ELR (cell line): ENCODE measurements at regions not wholly inside any gene's neighbourhood (a gene's known extent, or its start where the extent isn't known, plus 50 kb on each side); places are given as distances from the start of the nearest gene placed in this dataset.
A peak's percentile ranks its signal among the peaks of the same experiment; 100 is the strongest.

Experiments used
- DNase-seq: peaks from one replicate; pipeline ENCODE4 v3.0.0-alpha.2; 2015; ENCODE audit warnings: low read depth

DNA sequence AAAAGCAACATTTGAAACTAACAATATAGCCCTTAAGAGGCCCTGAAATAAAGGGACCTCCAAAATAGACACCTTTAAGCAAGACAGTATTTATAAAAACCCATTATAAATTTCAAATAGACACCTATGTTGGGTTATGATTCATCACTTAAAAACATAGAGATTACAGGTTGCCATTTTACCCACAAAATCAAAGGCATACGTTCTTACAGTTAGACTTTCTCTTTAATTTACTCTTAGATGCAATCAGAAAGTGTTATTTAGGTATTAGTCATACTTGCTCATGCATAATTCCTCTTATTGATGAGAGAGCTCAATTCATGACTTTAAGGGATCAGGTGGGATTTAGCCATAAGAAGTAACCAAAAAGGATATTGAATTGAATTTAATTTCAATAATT is 51.5 kb upstream of the TMEM200A start:
- DNase-seq: no peak

DNA sequence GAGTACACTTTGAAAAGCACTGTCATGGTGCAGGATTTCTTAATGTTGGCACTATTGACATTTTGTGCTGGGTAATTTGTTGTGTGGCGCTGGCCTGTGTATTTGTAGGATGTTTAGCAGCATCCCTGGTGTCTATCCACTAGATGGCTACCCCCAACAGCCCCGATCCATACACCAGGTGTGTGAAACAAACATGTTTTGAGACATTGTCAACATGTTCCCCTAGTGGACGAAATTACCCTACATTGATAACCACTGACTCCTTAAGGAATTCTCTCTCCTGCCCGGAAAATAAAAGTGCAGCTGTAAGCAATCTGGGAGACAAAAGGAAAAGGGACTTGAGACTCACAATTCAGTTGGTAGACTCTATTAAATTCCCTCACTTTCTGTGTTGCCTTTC is 52.6 kb upstream of the TMEM200A start:
- no peak for DNase-seq

GRCh38 chr6:130309028-130309427 is 56.8 kb upstream of the TMEM200A start:
- DNase-seq: no peak

DNA sequence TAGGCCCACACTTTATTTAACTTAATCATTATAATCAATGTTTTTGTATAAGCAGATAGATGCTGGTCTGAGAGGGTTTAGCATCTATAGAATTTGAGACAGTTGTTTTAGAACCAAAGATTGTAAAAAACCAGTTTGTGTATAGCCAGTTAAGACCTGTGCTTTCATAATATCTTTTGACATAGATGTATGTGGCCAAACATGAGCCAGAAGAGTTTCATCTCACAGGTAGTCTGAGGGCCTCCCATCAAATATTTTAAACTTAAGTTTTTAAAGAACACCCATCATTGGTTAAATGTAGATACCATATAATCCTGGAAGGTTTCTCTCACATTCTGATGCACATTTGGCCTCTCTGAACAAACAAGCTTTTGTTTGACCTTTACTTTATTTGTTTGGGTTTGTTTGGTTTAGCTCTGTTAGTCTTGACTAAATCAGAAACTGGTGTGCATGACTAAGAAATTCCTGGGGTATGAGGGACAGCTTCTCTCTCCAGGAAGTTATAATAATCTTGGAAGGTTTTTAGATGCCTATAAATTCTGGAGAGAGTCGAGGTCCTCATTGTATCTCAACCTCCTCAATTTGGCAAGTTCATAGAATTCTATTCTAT is 58.0 kb upstream of the TMEM200A start:
- peak; percentile 85 for DNase-seq

DNA sequence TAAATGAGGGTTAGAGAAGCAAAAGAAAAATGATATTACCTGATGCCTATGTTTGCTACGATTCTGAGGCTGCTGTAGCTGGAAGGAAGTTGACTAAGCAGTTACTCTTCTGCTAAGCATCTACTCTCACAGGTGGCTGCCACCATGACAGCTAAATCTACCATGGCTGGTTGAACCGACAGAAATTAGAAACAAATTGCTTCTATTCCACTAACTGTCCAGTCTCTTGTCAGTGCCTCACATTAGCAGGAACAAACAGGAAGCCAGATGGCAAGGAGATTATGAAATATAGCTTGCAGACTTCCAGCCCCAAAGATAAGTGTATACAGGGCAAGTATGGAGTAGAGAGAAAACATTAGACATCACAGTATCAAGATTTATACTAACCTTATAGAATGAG is 59.4 kb upstream of the TMEM200A start:
- DNase-seq: peak; percentile 42

DNA sequence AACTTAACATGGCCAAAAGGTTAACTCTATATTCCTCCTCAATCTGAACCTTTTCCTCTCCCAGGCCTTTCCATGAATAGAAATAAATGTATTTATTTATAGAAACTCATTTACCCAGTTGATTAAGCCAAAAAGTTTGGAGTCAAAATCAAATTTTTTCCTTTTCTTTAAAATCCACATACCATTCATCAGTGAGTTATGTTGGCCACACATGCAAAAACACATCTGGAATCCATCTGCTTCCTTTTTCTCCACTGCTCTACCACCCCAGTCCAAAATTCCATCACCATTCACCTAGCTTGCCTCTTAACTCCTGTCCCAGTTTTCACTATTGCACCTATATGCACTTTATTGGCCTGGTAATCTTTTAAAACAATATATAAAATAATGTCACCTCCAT is 62.4 kb upstream of the TMEM200A start:
- no peak for DNase-seq

- no peak for DNase-seq
These were observed 67.6 kb upstream of the TMEM200A start for GRCh38 chr6:130298258-130298657.

DNA sequence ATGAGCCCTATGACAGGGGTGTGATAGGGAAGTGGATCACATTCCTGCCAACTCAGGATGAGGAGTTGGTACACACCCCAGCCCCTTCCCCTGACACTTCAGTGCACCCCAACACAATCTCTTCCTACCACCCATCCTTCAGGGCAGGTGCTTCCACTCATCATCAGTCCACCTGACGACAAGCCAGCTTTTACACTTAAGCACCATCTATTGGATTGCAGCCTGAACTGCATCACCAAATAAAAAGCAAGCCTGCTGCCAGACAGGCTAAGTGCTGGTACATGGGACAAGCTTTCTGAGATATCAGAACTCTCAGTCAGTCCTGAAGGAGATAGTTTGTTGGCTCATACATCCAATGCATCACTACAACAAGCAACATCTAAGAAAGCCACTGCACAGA is 69.0 kb upstream of the TMEM200A start:
- DNase-seq: no peak

GRCh38 chr6:130293800-130294199 is 71.0 kb upstream of the SAMD3 start:
- peak; percentile 82 for DNase-seq

GRCh38 chr6:130288065-130288464 is 65.3 kb upstream of the SAMD3 start:
- no peak for DNase-seq

DNA sequence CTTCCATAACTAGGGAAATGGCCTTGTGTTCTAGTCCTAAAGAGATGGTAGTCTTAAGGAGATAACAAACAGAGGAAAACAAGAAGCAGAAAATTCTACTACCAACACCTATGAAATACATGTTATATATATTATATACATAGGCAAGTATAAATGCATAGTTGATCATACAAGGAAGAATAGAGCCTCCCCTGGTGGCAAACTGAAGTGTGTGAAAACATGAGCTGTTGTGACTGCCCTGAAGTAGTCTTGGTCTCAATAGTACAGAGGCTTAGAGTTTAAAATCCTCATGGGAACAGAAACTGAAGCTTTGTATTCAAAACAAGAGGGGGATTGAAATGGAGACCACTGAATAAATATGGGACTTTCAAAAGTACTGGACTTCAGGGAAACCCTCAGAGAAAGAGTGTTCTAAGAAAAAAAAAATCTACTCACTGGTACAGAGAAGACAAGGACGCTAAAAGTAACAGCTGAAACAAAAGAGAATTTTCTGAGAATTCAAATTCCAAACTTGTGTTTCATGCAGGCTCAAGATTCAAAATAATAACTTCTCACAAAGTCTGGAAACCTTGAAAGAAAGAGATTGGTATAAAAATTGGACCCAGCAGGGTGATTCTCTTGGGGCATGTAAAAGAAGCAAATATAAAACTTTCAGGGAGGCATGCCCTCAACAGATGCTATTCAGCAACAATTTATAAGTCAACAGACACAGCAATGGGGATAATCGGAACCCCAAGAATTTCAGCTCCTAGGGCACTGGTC is 59.7 kb upstream of the SAMD3 start:
- peak; percentile 9 for DNase-seq

DNA sequence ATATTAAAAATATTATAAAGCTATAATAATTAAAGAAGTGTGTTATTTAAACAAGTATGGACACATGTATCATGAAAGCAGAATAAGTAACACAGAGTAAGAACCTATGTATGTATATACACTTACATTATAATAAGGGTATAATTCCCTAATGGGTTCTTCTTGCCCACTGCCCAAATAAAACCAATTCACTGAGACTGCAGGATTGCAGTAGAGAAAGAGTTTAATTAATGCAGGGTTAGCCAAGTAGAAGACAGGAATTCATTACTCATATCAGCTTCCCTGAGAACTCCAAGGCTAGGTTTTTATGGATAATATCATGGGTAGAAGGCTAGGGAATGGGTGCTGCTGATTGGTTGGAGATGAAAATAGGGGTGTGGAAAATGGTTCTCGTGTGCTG is 53.8 kb upstream of the SAMD3 start:
- no peak for DNase-seq

- no peak for DNase-seq
These were observed 51.3 kb upstream of the SAMD3 start for GRCh38 chr6:130274007-130274406.
